Effector memory CD4-positive, alpha-beta T cell (primary cell): ENCODE measurements at regions not wholly inside any gene's neighbourhood (a gene's known extent, or its start where the extent isn't known, plus 50 kb on each side); places are given as distances from the start of the nearest gene placed in this dataset.
"Not testable (repeated sequence)": the region's sequence is repeated elsewhere in the genome, so short reads cannot be mapped to it uniquely, and the experiment has no call there.

ENCODE experiments used
- DNase-seq, 3 donors: peaks; one replicate each; pipeline ENCODE4 v3.0.0-alpha.2; 2020
- H3K27ac ChIP-seq: 2 replicates; pipeline ENCODE4 v1.7.0; 2013; ENCODE audit warnings: mild to moderate bottlenecking, low read length, moderate library complexity; ENCODE audit not compliant: insufficient read depth, poor library complexity, severe bottlenecking
- H3K27me3 ChIP-seq: replicated peaks from 2 replicates; pipeline ENCODE4 v1.7.0; 2013; ENCODE audit warnings: mild to moderate bottlenecking, low read length; ENCODE audit not compliant: insufficient read depth, control insufficient read depth, poor library complexity, severe bottlenecking
- H3K36me3 ChIP-seq: 2 replicates; pipeline ENCODE4 v1.7.0; 2013; ENCODE audit warnings: mild to moderate bottlenecking, low read length, moderate library complexity; ENCODE audit not compliant: control insufficient read depth, insufficient read depth
- H3K4me1 ChIP-seq: 2 replicates; pipeline ENCODE4 v1.7.0; 2013; ENCODE audit warnings: low read length, mild to moderate bottlenecking; ENCODE audit not compliant: control insufficient read depth, insufficient read depth, poor library complexity, severe bottlenecking
- H3K4me3 ChIP-seq: 2 replicates; pipeline ENCODE4 v1.7.0; 2013; ENCODE audit warnings: low read length, low read depth, mild to moderate bottlenecking; ENCODE audit not compliant: insufficient read depth, poor library complexity, severe bottlenecking
- H3K9me3 ChIP-seq: 2 replicates; pipeline ENCODE4 v1.7.0; 2013; ENCODE audit warnings: mild to moderate bottlenecking, low read length, moderate library complexity; ENCODE audit not compliant: control insufficient read depth

DNA sequence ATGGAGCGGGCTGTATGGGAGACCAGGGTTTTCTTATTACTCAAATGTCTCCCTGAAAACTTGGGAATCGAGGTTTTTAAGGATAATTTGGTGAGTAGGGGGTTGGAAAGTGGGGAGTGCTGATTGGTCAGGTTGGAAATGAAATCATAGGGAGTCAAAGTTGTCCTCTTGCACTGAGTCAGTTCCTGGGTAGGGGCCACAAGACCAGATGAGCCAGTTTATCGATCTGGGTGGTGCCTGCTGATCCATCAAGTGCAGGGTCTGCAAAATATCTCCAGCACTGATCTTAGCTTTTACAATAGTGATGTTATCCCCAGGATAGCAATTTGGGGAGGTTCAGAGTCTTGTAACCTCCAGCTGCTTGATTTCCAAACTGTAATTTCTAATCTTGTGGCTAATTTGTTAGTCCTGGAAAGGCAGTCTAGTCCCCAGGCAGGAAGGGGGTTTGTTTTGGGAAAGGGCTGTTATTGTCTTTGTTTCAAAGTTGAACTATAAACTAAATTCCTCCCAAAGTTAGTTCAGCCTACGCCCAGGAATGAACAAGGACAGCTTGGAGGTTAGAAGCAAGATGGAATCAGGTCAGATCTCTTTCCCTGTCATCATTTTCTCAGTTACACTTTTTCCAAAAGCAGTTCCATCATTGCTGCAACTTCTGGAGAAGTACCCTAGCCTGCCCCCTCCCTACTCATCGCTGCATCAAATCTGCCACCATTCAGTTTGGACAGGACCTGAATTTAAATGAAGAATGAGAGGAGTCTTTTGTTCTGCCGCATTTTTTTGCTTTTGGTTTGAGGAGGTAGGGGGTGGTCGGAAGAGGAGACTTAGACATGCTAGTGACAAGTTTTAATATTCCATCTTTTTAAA lies 236.4 kb upstream of the GALNT17 start:
- not testable (repeated sequence) for H3K9me3 ChIP-seq, H3K27me3 ChIP-seq, H3K27ac ChIP-seq, DNase-seq, H3K36me3 ChIP-seq, H3K4me3 ChIP-seq, H3K4me1 ChIP-seq

DNA sequence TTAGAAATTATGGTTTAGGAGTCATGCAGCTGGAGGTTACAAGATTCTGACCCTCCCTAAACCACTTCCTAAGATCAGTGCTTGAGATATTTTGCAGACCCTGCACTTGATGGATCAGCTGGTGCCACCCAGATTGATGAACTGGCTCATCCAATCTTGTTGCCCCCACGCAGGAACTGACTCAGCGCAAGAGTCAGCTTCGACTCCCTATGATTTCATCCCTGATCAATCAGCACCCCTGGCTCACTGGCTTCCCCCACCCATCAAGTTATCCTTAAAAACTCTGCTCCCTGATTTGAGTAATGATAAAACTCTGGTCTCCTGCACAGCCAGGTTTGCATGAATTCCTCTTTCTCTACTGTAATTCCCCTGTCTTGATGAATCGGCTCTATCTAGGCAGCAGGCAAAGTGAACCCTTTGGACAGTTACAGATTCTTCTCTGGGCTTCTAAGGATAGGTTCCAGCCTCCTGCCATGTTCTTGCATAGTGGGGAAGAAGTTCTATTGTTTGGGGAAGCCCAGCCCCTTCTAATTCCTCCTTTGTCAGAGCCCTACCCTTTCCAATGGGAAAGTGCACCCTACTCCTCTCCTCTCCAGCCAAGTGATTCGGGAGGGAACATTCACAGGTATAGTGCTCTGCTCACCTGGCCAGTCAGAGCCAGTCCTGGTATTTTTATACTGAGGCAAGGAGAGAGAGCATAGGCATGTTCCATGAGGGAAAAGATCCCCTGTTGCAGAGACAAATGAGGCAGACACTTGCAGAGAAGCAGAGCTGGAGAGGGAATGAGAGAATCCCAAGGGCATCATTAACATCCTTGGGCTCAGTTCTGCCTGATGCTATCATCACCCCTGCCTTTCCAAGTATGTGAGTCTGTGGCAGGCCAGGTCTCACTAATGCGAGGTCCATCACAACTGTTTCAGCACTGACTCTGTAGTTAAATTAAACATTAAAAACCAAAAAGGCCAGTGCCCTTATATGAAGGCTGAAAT lies 224.4 kb upstream of the GALNT17 start:
- DNase-seq, result no peak
- no peak overlapping the region for H3K27ac ChIP-seq
- H3K9me3 ChIP-seq, result no peaks in the 10 kb centered on the region
- no peaks in the 10 kb centered on the region for H3K4me1 ChIP-seq
- H3K27me3 ChIP-seq, result no peaks in the 10 kb centered on the region
- no peaks in the 10 kb centered on the region for H3K36me3 ChIP-seq
- no peak overlapping the region for H3K4me3 ChIP-seq

- no peaks in the 10 kb centered on the region for H3K36me3 ChIP-seq
- no peaks in the 10 kb centered on the region for H3K9me3 ChIP-seq
- no peak overlapping the region for H3K27ac ChIP-seq
- no peak for DNase-seq
- no peak overlapping the region for H3K4me3 ChIP-seq
- no peaks in the 10 kb centered on the region for H3K4me1 ChIP-seq
- no peaks in the 10 kb centered on the region for H3K27me3 ChIP-seq
Measured at GRCh38 chr7:70913924-70914323, 218.0 kb upstream of the GALNT17 start.

GRCh38 chr7:70915067-70915466 lies 216.9 kb upstream of the GALNT17 start:
- Histone ChIP-seq H3K36me3 (no peaks in the 10 kb centered on the region), H3K4me1 (no peaks in the 10 kb centered on the region), H3K27ac (no peak overlapping the region), H3K4me3 (no peak overlapping the region), H3K27me3 (no peaks in the 10 kb centered on the region), H3K9me3 (no peaks in the 10 kb centered on the region)
- DNase-seq, result no peak

DNA sequence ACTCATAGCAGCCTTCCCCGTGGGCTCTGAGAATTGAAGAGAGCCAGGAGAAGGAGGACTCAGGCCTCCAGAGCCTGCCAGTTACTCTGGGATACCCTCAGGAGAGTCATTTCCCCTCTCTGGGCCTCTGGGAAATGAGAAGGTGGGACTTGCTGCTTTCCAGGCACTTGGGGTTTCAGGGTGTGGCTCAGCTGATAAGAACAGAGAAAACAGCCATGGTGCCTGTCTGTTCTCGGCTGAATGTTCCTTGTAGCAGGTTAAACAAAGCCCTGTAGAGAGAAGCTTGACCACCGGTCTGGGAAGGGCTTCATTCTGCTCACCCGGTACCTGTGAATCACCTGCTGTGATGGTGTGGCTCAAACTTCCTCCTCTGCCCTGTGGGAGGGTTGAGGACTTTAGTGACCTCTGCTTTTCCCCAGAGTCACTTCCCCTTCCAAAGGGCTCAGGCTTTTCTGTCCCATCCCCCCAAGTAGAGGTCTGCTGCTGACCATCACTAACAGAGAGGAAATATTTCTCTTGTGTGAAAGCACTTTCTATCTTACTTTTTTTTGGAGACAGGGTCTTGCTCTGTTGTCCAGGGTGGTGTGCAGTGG lies 212.4 kb upstream of the GALNT17 start:
- H3K9me3 ChIP-seq, result no peaks in the 10 kb centered on the region
- no peak overlapping the region for H3K4me3 ChIP-seq
- H3K27ac ChIP-seq, result no peak overlapping the region
- DNase-seq, result no peak
- no peaks in the 10 kb centered on the region for H3K27me3 ChIP-seq
- no peaks in the 10 kb centered on the region for H3K36me3 ChIP-seq
- H3K4me1 ChIP-seq, result no peaks in the 10 kb centered on the region

GRCh38 chr7:70920876-70921275 lies 211.1 kb upstream of the GALNT17 start:
- DNase-seq, result no peak
- no peak overlapping the region for H3K4me3 ChIP-seq
- H3K27ac ChIP-seq, result no peak overlapping the region

DNA sequence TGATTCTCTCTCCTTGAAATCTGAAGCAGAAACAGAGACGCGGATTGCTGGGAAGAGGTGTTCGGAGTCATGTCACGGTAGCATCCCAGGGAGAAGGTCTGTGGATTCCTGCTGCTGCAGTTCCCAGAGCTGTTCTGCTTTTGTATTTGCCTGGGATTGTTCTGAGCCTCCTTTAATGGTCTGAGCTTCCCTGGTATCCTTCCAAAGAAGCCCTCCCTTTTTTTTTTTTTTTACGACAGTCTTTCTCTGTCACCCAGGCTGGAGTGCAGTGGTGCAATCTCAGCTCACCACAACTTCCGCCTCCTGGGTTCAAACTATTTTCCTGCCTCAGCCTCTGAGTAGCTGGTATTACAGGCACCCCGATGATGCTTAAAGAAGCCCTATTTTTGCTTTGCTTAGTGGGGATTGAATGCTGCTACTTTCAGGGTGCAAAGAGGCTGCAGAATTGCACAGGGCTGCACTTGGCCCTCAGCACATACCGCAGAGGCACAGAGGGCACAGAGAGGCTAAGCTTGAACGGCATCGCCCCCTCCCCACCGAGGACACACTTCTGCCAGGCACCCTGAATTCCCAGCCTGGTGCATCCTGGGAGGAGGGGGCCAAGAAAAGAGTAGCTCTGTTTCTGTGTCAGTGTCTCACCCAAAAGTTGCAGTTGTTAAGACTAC lies 208.6 kb upstream of the GALNT17 start:
- DNase-seq, result no peak
- no peak overlapping the region for H3K4me3 ChIP-seq
- no peak overlapping the region for H3K27ac ChIP-seq
- H3K27me3 ChIP-seq, result no peaks in the 10 kb centered on the region
- no peaks in the 10 kb centered on the region for H3K4me1 ChIP-seq
- no peaks in the 10 kb centered on the region for H3K36me3 ChIP-seq
- H3K9me3 ChIP-seq, result no peaks in the 10 kb centered on the region

More at GRCh38 chr7:70920876-70921275, 211.1 kb upstream of the GALNT17 start:
- Histone ChIP-seq H3K9me3 (no peaks in the 10 kb centered on the region), H3K36me3 (no peaks in the 10 kb centered on the region), H3K4me1 (no peaks in the 10 kb centered on the region), H3K27me3 (no peaks in the 10 kb centered on the region)

GRCh38 chr7:70925411-70926115 lies 206.4 kb upstream of the GALNT17 start:
- H3K36me3 ChIP-seq, result no peaks in the 10 kb centered on the region
- H3K27ac ChIP-seq, result no peak overlapping the region
- no peaks in the 10 kb centered on the region for H3K9me3 ChIP-seq
- H3K4me3 ChIP-seq, result no peak overlapping the region
- H3K27me3 ChIP-seq, result no peaks in the 10 kb centered on the region
- no peak for DNase-seq
- no peaks in the 10 kb centered on the region for H3K4me1 ChIP-seq

GRCh38 chr7:70926666-70927065 lies 205.3 kb upstream of the GALNT17 start:
- Histone ChIP-seq H3K27me3 (no peaks in the 10 kb centered on the region), H3K9me3 (no peaks in the 10 kb centered on the region), H3K27ac (no peak overlapping the region), H3K36me3 (no peaks in the 10 kb centered on the region), H3K4me3 (no peak overlapping the region), H3K4me1 (no peaks in the 10 kb centered on the region)
- no peak for DNase-seq
